ENCODE measurements at regions not wholly inside any gene's neighbourhood (a gene's known extent, or its start where the extent isn't known, plus 50 kb on each side); places are given as distances from the start of the nearest gene placed in this dataset.
"Not testable (repeated sequence)": the region's sequence is repeated elsewhere in the genome, so short reads cannot be mapped to it uniquely, and the experiment has no call there.

- Histone ChIP-seq H3K4me3 (no peak overlapping the region), H3K27me3 (no peaks in the 10 kb centered on the region), H3K9me3 (replicated peaks) (no peaks in the 10 kb centered on the region), H3K36me3 (no peaks in the 10 kb centered on the region), H3K27ac (no peak overlapping the region), H3K4me1 (no peaks in the 10 kb centered on the region)
- no peak for DNase-seq
These were observed 554.3 kb upstream of the GRM3 start for GRCh38 chr7:86089455-86089854.

GRCh38 chr7:86064572-86064971 lies 579.1 kb upstream of the GRM3 start:
- H3K4me1 ChIP-seq; H3K27ac ChIP-seq; H3K27me3 ChIP-seq; H3K4me3 ChIP-seq; H3K36me3 ChIP-seq; DNase-seq; H3K9me3 ChIP-seq (replicated peaks): not testable (repeated sequence)

- DNase-seq: no peak
- no peaks in the 10 kb centered on the region for H3K9me3 ChIP-seq (replicated peaks)
- H3K36me3 ChIP-seq: no peaks in the 10 kb centered on the region
- H3K4me1 ChIP-seq: no peaks in the 10 kb centered on the region
- no peaks in the 10 kb centered on the region for H3K27me3 ChIP-seq
- no peak overlapping the region for H3K4me3 ChIP-seq
- no peak overlapping the region for H3K27ac ChIP-seq
These were observed 585.1 kb upstream of the GRM3 start for GRCh38 chr7:86058649-86059048.

GRCh38 chr7:86050918-86051317 lies 592.8 kb upstream of the GRM3 start:
- Histone ChIP-seq H3K4me3 (no peak overlapping the region), H3K36me3 (no peaks in the 10 kb centered on the region), H3K27me3 (no peaks in the 10 kb centered on the region), H3K27ac (no peak overlapping the region), H3K4me1 (no peaks in the 10 kb centered on the region), H3K9me3 (replicated peaks) (no peaks in the 10 kb centered on the region)
- DNase-seq: no peak

GRCh38 chr7:86049910-86050309 lies 593.8 kb upstream of the GRM3 start:
- H3K27ac ChIP-seq: no peak overlapping the region

GRCh38 chr7:86045197-86045596 lies 598.5 kb upstream of the GRM3 start:
- H3K27ac ChIP-seq; H3K4me3 ChIP-seq; H3K9me3 ChIP-seq (replicated peaks); DNase-seq; H3K27me3 ChIP-seq; H3K36me3 ChIP-seq; H3K4me1 ChIP-seq: not testable (repeated sequence)

More at GRCh38 chr7:86049910-86050309, 593.8 kb upstream of the GRM3 start:
- no peaks in the 10 kb centered on the region for H3K36me3 ChIP-seq
- no peaks in the 10 kb centered on the region for H3K4me1 ChIP-seq
- no peaks in the 10 kb centered on the region for H3K9me3 ChIP-seq (replicated peaks)
- DNase-seq: no peak
- H3K4me3 ChIP-seq: no peak overlapping the region
- H3K27me3 ChIP-seq: no peaks in the 10 kb centered on the region

GRCh38 chr7:86025807-86026206 lies 617.9 kb upstream of the GRM3 start:
- H3K9me3 ChIP-seq (replicated peaks): no peaks in the 10 kb centered on the region
- no peak for DNase-seq
- no peaks in the 10 kb centered on the region for H3K27me3 ChIP-seq
- H3K4me1 ChIP-seq: no peaks in the 10 kb centered on the region
- no peak overlapping the region for H3K27ac ChIP-seq
- H3K36me3 ChIP-seq: no peaks in the 10 kb centered on the region
- no peak overlapping the region for H3K4me3 ChIP-seq

GRCh38 chr7:86013662-86014061 lies 630.0 kb upstream of the GRM3 start:
- H3K4me1 ChIP-seq: no peaks in the 10 kb centered on the region
- H3K4me3 ChIP-seq: no peak overlapping the region
- H3K9me3 ChIP-seq (replicated peaks): no peaks in the 10 kb centered on the region; the same call in 1 of the 2 replicates
- no peak overlapping the region for H3K27ac ChIP-seq
- no peak for DNase-seq
- H3K36me3 ChIP-seq: no peaks in the 10 kb centered on the region
- H3K27me3 ChIP-seq: no peaks in the 10 kb centered on the region

- no peak for DNase-seq
- H3K4me3 ChIP-seq: no peak overlapping the region
- no peak overlapping the region for H3K27ac ChIP-seq
- no peaks in the 10 kb centered on the region for H3K27me3 ChIP-seq
- H3K36me3 ChIP-seq: no peaks in the 10 kb centered on the region
- no peaks in the 10 kb centered on the region; the same call in 1 of the 2 replicates for H3K9me3 ChIP-seq (replicated peaks)
- H3K4me1 ChIP-seq: no peaks in the 10 kb centered on the region
These were observed 630.7 kb upstream of the GRM3 start for GRCh38 chr7:86012971-86013370.

GRCh38 chr7:86008898-86009297 lies 634.8 kb upstream of the GRM3 start:
- no peaks in the 10 kb centered on the region for H3K4me1 ChIP-seq
- H3K27ac ChIP-seq: no peak overlapping the region
- no peaks in the 10 kb centered on the region for H3K9me3 ChIP-seq (replicated peaks)
- DNase-seq: no peak
- H3K27me3 ChIP-seq: no peaks in the 10 kb centered on the region
- no peaks in the 10 kb centered on the region for H3K36me3 ChIP-seq
- H3K4me3 ChIP-seq: no peak overlapping the region

GRCh38 chr7:86006909-86007308 lies 636.8 kb upstream of the GRM3 start:
- no peak for DNase-seq
- Histone ChIP-seq H3K27me3 (no peaks in the 10 kb centered on the region), H3K4me3 (no peak overlapping the region), H3K4me1 (no peaks in the 10 kb centered on the region), H3K36me3 (no peaks in the 10 kb centered on the region), H3K9me3 (replicated peaks) (no peaks in the 10 kb centered on the region), H3K27ac (no peak overlapping the region)

- Histone ChIP-seq H3K36me3 (no peaks in the 10 kb centered on the region), H3K27ac (no peak overlapping the region), H3K27me3 (no peaks in the 10 kb centered on the region), H3K9me3 (replicated peaks) (no peaks in the 10 kb centered on the region), H3K4me3 (no peak overlapping the region), H3K4me1 (no peaks in the 10 kb centered on the region)
- no peak for DNase-seq
These were observed 640.9 kb upstream of the GRM3 start for GRCh38 chr7:86002858-86003257.

- H3K36me3 ChIP-seq: no peaks in the 10 kb centered on the region
- no peaks in the 10 kb centered on the region for H3K27me3 ChIP-seq
- DNase-seq: no peak
- no peak overlapping the region for H3K4me3 ChIP-seq
- no peaks in the 10 kb centered on the region for H3K9me3 ChIP-seq (replicated peaks)
- no peaks in the 10 kb centered on the region for H3K4me1 ChIP-seq
- no peak overlapping the region for H3K27ac ChIP-seq
These were observed 646.2 kb upstream of the GRM3 start for GRCh38 chr7:85997515-85997914.

- H3K4me1 ChIP-seq: no peaks in the 10 kb centered on the region
- no peak for DNase-seq
- no peaks in the 10 kb centered on the region for H3K36me3 ChIP-seq
- H3K27ac ChIP-seq: no peak overlapping the region
- no peaks in the 10 kb centered on the region for H3K27me3 ChIP-seq
- H3K9me3 ChIP-seq (replicated peaks): no peaks in the 10 kb centered on the region
- H3K4me3 ChIP-seq: no peak overlapping the region
These were observed 648.6 kb upstream of the GRM3 start for GRCh38 chr7:85995101-85995500.

GRCh38 chr7:85980740-85981139 lies 663.0 kb upstream of the GRM3 start:
- no peaks in the 10 kb centered on the region for H3K27me3 ChIP-seq
- no peak overlapping the region for H3K4me3 ChIP-seq
- H3K4me1 ChIP-seq: no peaks in the 10 kb centered on the region
- no peaks in the 10 kb centered on the region for H3K9me3 ChIP-seq (replicated peaks)
- no peaks in the 10 kb centered on the region for H3K36me3 ChIP-seq
- no peak for DNase-seq
- no peak overlapping the region for H3K27ac ChIP-seq

- Histone ChIP-seq H3K9me3 (replicated peaks) (no peaks in the 10 kb centered on the region), H3K27me3 (no peaks in the 10 kb centered on the region), H3K4me3 (no peak overlapping the region), H3K36me3 (no peaks in the 10 kb centered on the region), H3K27ac (no peak overlapping the region), H3K4me1 (no peaks in the 10 kb centered on the region)
- no peak for DNase-seq
These were observed 669.5 kb upstream of the GRM3 start for GRCh38 chr7:85974176-85974575.
